ENCODE measurements at regions not wholly inside any gene's neighbourhood (a gene's known extent, or its start where the extent isn't known, plus 50 kb on each side); places are given as distances from the start of the nearest gene placed in this dataset.

- no peak for TF ChIP-seq ZBTB49 (CRISPR knock-in tag; IDR thresholded peaks at IDR 0.05; ENCODE audit: borderline replicate concordance)
- TF ChIP-seq PREB (CRISPR knock-in tag; IDR thresholded peaks at IDR 0.05): no peak
- no peak for TF ChIP-seq HOMEZ (CRISPR knock-in tag; IDR thresholded peaks at IDR 0.05)
- 0 out of 2 replicates have a peak, but pooled peaks have one; percentile 43 for TF ChIP-seq NFRKB (IDR thresholded peaks at IDR 0.05; ENCODE audit: low read depth)
- TF ChIP-seq CREM (IDR thresholded peaks at IDR 0.05; ENCODE audit: low read depth): peak; percentile 52; the same call in 1 of the 2 replicates
- no peak for TF ChIP-seq TCF15 (CRISPR knock-in tag; IDR thresholded peaks at IDR 0.05)
- no peak for TF ChIP-seq PTRF (tag; IDR thresholded peaks at IDR 0.05)
- no peak for TF ChIP-seq ZBTB34 (CRISPR knock-in tag; IDR thresholded peaks at IDR 0.05)
- TF ChIP-seq SIRT6 (IDR thresholded peaks at IDR 0.05; ENCODE audit: low read depth, low read length): no peak
- no peak for TF ChIP-seq BRD4 (IDR thresholded peaks at IDR 0.05)
- TF ChIP-seq ZNF76 (CRISPR knock-in tag; IDR thresholded peaks at IDR 0.05; ENCODE audit: borderline replicate concordance): no peak
- 0 out of 2 replicates have a peak, but pooled peaks have one; percentile 11 for TF ChIP-seq ATF7 (IDR thresholded peaks at IDR 0.05)
- TF ChIP-seq ZFX (CRISPR knock-in tag; IDR thresholded peaks at IDR 0.05): peak; percentile 45; the same call in 1 of the 2 replicates
- TF ChIP-seq ZKSCAN3 (CRISPR knock-in tag; IDR thresholded peaks at IDR 0.05): no peak
- no peak for TF ChIP-seq MLX (CRISPR knock-in tag; conservative IDR thresholded peaks at IDR 0.05)
- no peak for TF ChIP-seq NR2C1 (IDR thresholded peaks at IDR 0.05)
- TF ChIP-seq NR2C1 (tag; IDR thresholded peaks at IDR 0.05): no peak
- TF ChIP-seq HLTF (IDR thresholded peaks at IDR 0.05): no peak
- peak; percentile 55; the same call in 1 of the 2 replicates for TF ChIP-seq DPF2 (IDR thresholded peaks at IDR 0.05)
- no peak for TF ChIP-seq VEZF1 (CRISPR knock-in tag; IDR thresholded peaks at IDR 0.05)
These were observed 72.4 kb upstream of the JADE1 start (continued) for GRCh38 chr4:128737098-128737513.
